Cardiac muscle cell (in vitro differentiated cells and primary cell): ENCODE measurements at regions not wholly inside any gene's neighbourhood (a gene's known extent, or its start where the extent isn't known, plus 50 kb on each side); places are given as distances from the start of the nearest gene placed in this dataset.

Source experiments
- DNase-seq, 2 donors: peaks; one replicate each; pipeline versions ENCODE4 v3.0.0 to v3.0.0-alpha.2; 2010 to 2017; ENCODE audit warnings: low read depth in 1 of 2, low spot score in 1 of 2
- H3K27ac ChIP-seq: fragments of 200-600 bp; sonication (generic); 2 replicates; pipeline ENCODE4 v1.5.1; 2016
- H3K27me3 ChIP-seq: fragments of 200-600 bp; sonication (generic); 2 replicates; pipeline ENCODE4 v1.6.0; 2016; ENCODE audit warnings: control low read depth
- H3K36me3 ChIP-seq: fragments of 200-600 bp; sonication (generic); 2 replicates; pipeline ENCODE4 v1.5.1; 2016; ENCODE audit warnings: control low read depth
- H3K4me1 ChIP-seq: fragments of 200-600 bp; sonication (generic); 2 replicates; pipeline ENCODE4 v1.8.1; 2017; ENCODE audit warnings: low read depth, mild to moderate bottlenecking, mixed run types
- H3K4me3 ChIP-seq: fragments of 200-600 bp; sonication (generic); 2 replicates; pipeline ENCODE4 v1.5.1; 2016; ENCODE audit warnings: mild to moderate bottlenecking
- H3K9me3 ChIP-seq: fragments of 200-600 bp; sonication (generic); 2 replicates; pipeline ENCODE4 v1.5.1; 2017; ENCODE audit warnings: low read depth, mild to moderate bottlenecking, control low read depth
- CTCF ChIP-seq: IDR thresholded peaks from 2 replicates; pipeline ENCODE4 v1.5.1; 2012; ENCODE audit warnings: low read depth, mild to moderate bottlenecking, low read length

GRCh38 chr10:4512671-4513240, 313.3 kb upstream of the AKR1E2 start:
- TF ChIP-seq CTCF = peak; percentile 75
- peak; percentile 76 to 85 for DNase-seq
- Histone ChIP-seq H3K36me3 (no peaks in the 10 kb centered on the region), H3K27ac (peak overlapping the region; percentile 40), H3K4me3 (no peak overlapping the region), H3K9me3 (no peaks in the 10 kb centered on the region), H3K4me1 (peaks cover 7% of the 10 kb centered on the region), H3K27me3 (no peaks in the 10 kb centered on the region)

GRCh38 chr10:4512196-4512595, 313.8 kb upstream of the AKR1E2 start:
- H3K27ac ChIP-seq = no peak overlapping the region
- H3K4me3 ChIP-seq = no peak overlapping the region
- H3K9me3 ChIP-seq = no peaks in the 10 kb centered on the region

GRCh38 chr10:4511509-4511908, 314.5 kb upstream of the AKR1E2 start:
- no peak for TF ChIP-seq CTCF
- DNase-seq = no peak
- Histone ChIP-seq H3K4me1 (peaks cover 7% of the 10 kb centered on the region), H3K27me3 (no peaks in the 10 kb centered on the region), H3K9me3 (no peaks in the 10 kb centered on the region), H3K4me3 (no peak overlapping the region), H3K27ac (no peak overlapping the region), H3K36me3 (no peaks in the 10 kb centered on the region)

More at GRCh38 chr10:4512196-4512595, 313.8 kb upstream of the AKR1E2 start:
- TF ChIP-seq CTCF = no peak
- peaks cover 7% of the 10 kb centered on the region for H3K4me1 ChIP-seq
- no peaks in the 10 kb centered on the region for H3K36me3 ChIP-seq
- DNase-seq = no peak
- no peaks in the 10 kb centered on the region for H3K27me3 ChIP-seq

- Histone ChIP-seq H3K36me3 (no peaks in the 10 kb centered on the region), H3K9me3 (no peaks in the 10 kb centered on the region), H3K27ac (no peak overlapping the region)
Measured at GRCh38 chr10:4509405-4509804, 316.6 kb upstream of the AKR1E2 start.

GRCh38 chr10:4506095-4506494, 319.9 kb upstream of the AKR1E2 start:
- Histone ChIP-seq H3K36me3 (no peaks in the 10 kb centered on the region), H3K4me3 (no peak overlapping the region), H3K27me3 (no peaks in the 10 kb centered on the region), H3K9me3 (no peaks in the 10 kb centered on the region), H3K27ac (no peak overlapping the region), H3K4me1 (no peaks in the 10 kb centered on the region)
- no peak for TF ChIP-seq CTCF
- DNase-seq = no peak

More at GRCh38 chr10:4509405-4509804, 316.6 kb upstream of the AKR1E2 start:
- no peaks in the 10 kb centered on the region for H3K27me3 ChIP-seq
- no peak for DNase-seq
- TF ChIP-seq CTCF = no peak
- no peak overlapping the region for H3K4me3 ChIP-seq
- H3K4me1 ChIP-seq = peaks cover 7% of the 10 kb centered on the region
